ENCODE measurements at regions not wholly inside any gene's neighbourhood (a gene's known extent, or its start where the extent isn't known, plus 50 kb on each side); places are given as distances from the start of the nearest gene placed in this dataset.

DNA sequence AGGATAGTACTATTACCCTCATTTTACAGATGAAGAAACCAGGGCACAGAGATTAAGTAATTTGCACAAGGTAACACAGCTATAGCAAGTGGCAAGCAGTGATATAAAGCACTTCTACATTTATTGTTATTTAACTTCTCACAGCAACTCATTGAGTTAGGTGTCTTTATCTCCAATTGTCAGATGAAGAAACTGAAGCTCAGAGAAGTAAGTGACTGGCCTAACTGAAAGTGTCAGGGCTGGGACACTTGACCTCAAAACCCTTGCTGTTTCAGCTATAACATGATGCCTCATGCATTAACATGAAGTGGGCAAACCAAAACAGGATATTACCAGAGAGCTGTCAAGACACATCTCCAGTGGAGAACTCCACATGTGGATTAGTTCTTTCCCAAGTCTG is 65.8 kb upstream of the LEKR1 start:
- no peak for DNase-seq (ENCODE audit: low read depth)

DNA sequence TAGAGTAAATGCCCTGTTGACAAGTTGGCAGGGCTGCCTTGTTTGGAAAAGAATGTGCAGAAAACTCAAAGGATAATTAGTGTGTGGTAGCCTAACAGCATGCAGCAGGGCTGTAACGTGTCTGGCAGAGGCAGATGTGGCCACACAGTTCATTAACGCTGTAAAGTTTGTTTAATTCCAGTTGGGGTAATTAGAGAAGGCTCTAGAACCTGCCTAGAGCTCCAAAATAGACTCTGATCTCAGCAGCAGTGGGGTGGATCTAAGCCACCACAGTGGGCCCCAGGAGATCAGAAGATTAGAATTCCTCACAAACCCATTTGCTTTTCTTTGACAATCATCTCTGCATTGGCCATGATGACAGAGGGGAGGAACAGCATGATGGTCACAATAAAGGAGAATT is 65.1 kb upstream of the LEKR1 start:
- no peak for DNase-seq (ENCODE audit: low read depth)

DNA sequence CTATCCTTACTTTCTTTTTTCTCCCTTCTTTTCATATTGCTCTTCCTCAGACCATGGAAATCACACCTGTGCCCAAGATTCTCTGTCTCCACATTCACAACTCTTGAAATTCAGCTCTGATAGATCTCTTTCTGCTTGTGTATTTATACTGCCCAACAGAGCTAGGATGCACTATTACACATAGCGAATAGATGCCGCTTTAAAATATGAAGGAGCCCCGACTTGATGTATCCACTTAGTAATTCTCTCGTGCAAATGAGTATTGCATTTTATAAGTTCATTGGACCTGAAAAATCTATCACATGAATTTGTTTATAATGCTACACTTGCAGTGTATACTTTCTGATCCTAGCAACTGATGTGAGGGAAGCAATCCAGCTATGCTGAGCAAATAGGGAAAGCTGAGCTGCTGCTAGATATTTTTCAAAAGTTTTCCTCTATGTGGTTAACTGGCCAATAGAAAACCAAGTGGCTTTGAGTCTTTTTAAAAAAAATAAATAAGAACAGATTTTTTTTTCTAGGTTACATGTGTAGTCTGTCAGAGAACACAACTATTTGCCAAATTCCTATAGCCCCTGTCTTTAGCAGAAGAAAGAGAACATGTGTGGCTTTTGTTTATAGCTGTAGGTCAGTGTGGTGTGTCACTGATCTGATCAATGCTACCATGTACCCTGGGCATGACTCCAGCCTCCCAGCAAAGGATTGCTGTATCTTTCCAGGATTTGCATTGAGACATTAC is 64.3 kb upstream of the LEKR1 start:
- no peak for DNase-seq (ENCODE audit: low read depth)

DNA sequence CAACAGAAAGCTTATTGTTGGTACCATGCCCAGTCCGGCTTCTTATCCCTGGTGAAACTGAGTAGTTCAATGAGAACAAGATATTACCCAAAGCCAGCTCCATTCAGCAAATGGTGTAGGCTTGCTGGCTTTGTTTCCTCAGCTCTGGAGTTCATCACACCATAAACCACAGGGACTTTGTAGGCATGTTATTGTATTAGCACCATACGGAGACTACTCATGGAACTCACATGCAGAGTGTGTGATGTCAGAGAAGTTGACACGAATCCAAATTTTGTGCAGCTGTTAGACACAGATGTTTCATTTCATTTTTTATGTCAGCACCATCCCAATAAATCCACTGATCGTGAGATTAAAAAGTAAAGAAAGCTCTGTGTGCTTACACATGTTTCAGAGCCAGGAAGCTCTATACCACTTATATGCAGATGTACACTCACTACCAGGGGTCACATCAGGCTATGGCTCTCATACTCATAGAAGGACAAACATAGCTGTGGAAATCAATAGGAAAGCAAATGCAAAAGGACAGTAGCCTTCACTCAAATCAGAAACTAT is 63.4 kb upstream of the LEKR1 start:
- peak; percentile 46 for DNase-seq (ENCODE audit: low read depth)

DNA sequence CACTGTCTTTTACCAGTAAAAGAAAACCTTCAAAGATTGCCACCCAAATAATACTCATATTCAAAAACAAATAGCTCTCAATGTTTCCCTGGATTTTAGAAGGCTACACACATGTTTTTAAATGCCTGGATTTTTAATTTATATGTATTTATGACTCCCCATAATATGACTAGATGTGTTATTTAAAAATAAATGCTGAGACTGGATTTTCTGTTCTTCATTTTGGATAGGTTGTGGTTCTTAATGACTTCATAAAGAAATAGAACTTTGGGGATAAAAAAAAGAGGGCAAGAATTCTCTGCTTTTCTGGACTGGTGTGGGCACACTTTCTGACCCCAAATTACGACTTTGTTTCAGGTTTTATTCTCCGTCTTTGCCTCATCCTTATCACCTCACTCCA is 62.8 kb upstream of the LEKR1 start:
- DNase-seq (ENCODE audit: low read depth): no peak

DNA sequence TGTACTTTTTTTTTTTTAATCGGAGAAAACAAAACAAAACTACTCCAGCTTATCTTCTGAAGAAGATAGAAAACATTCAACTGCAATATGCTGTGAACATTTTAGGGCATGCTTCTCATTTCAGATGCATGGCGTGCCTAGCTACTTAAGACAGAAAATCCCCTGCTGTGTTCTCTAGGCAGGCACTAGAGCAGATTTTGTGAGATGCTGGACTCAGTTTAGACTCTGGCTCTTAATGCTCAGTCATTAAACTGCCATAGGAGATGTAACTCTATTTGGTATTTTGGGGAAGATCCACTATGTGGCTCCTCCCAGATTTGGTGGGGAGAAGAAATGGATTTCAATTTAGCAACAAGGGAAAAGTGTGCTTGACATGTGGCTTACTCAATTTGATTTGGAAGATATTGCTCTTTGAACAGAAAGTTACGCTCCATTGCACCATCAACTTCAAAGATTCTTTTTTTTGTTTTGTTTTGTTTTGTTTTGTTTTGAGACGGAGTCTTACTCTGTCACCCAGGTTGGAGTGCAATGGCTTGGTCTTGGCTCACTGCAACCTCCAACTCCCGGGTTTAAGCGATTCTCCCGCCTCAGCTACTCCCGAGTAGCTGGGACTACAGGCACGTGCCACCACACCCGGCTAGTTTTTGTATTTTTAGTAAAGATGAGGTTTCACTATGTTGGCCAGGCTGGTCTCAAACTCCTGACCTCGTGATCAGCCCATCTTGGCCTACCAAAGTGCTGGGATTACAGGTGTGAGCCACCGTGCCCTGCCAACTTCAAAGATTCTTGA is 62.0 kb upstream of the LEKR1 start:
- no peak for DNase-seq (ENCODE audit: low read depth)

DNA sequence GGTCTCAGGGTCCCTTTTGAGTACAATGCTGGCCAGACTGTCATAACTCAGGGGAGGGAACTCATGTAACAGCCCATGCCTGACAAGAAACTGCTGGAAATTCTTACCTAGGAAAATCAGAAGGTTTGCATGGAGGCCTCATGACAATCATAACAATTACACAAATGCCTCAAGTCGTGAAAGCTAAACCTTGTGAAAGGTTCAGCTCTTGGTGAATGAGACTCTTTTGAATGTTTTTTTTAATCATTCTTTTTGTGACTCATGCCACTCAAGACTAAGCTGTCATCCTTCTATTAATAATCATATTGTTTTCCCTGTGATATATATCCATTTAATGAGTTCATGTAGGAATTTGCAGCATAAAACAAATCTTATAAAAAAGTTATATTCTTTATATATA is 61.4 kb upstream of the LEKR1 start:
- peak; percentile 28 for DNase-seq (ENCODE audit: low read depth)

DNA sequence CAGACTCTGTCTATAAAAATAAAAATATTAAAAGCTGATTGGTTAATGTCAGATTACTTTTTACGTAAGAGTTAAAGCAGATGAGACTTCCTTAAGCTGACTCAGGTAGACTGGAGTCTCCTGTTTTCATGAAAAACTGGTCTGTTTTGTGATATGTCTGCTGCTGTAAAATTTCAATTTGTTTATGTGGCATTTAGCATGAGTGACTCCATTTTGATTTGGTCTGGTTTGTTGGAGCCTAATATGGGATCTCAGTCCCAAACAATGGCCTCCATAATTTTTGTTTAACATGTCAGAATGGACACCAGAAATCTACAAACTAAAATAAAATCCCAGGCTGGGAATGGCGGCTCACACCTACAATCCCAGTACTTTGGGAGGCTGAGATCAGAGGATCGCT is 57.8 kb upstream of the LEKR1 start:
- no peak for DNase-seq (ENCODE audit: low read depth)

DNA sequence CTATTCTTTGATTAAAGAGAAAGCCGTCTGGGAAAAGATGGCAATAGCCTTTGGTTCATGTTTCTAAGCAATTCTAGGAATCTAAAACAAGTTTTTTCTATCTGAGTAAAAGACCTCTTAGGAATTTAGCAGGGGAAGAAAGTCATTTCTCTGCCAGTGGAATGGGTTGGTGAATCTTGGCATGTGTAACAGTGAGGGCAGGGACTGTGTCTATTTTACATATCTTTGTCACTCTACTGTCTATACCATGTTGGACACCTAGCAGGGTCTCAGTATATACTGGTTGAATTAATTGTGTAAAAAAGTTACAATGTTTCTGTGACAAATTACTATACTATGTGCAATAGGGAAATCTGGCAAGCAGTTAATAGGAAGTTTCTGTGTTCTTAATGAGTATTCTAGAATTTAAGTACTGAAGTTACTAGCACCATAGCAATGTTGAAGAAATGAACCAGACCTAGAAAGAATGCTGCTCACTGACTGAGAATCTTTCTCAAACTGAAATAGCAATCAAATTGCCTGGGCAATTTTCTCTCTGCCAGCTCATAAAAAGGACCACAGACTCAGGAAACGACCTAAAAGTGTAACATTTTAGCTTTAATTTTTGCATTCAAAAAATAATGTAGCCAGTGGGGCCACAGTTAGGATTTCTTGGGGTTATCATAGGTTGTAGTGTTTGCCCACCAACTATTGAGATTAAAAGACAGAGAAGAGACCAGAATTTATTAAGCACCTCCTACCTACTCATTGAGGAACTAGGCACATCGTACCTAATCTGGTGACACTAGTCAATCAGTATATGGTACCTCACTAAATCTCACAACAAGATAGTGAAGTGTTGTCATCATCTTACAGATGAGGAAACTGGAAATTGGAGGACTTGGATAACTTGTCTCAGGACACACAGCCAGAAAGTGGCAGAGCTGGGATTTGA is 56.2 kb upstream of the LEKR1 start:
- no peak for DNase-seq (ENCODE audit: low read depth)

DNA sequence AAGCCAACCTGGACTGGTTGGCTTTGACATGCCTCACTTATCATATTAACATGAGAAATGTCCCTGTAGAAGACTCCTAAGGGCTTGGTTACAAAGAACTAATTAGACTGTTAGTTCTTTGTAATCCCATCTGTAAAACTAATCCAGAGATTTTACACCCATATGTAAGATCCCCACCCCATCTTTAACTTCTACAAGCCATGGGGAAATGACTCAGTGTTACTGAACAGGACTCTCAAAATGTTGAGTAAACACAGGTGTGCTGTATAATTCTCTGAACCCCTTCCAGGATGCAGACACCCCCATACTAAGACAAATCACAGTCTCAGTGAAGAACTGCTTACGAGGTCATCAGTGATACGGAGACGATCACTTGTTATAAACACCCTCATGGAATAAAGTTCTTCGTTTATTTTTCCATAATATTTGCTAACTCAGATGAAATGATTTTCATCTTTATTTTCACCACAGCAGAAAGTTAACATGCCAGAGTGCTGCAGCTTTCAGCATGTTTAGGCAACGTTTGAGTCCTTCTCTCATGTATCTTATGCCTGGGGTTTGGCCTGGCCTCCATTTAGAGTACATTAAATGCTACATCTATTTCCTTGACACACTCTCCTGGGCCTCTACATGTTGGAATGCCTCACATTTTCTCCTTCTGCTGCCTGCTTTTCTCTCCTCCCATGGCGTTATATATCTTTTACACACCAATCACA is 55.3 kb upstream of the LEKR1 start:
- DNase-seq (ENCODE audit: low read depth): no peak

DNA sequence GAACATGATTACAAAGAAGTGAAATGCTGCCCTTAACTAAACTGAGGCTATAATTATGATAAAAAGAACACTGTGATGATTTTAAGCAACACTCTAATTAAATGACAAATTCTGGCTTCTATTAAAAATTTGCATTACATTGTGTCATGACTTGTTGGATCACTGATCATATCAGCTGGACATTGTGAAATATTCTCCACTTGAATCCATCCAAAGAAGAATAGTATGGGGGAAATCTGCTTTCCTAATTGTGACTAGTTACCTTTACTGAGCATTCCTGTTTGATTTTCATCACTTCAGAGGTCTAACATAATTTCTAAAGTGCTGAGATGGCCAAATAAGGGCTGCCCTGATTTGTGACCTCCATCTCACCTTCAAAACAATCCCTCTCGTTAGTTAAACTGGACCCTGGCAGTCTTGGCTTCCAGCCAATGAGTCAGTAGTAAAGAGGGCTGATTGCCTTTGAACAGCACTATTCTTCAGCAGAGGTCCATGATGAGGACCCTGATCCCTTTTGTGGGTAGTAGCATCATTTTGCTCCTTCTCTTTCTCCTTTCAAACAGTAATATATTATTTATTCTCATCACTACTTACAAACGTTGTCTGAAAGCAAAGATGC is 53.5 kb upstream of the LEKR1 start:
- DNase-seq (ENCODE audit: low read depth): peak; percentile 31

DNA sequence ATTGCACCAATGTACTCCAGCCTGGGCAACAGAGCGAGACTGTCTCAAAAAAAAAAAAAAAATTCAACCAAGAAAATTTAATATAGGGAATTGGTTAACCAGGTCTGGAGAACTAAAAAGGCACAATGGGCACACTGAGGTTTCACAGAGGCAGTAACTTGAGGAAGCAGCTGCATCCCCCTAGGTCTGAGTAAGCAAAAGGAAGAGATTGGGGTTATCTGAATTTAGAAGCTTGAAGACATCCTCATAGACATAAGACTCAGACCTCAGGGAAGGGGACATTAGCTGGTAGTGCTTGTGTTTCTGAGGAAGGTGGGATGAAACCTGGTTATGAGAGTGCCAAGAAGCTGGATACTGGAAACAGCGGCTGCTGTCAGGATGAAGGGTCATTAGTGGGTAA is 50.1 kb upstream of the LEKR1 start:
- no peak for DNase-seq (ENCODE audit: low read depth)
